ENCODE measurements at regions not wholly inside any gene's neighbourhood (a gene's known extent, or its start where the extent isn't known, plus 50 kb on each side); places are given as distances from the start of the nearest gene placed in this dataset.

DNA sequence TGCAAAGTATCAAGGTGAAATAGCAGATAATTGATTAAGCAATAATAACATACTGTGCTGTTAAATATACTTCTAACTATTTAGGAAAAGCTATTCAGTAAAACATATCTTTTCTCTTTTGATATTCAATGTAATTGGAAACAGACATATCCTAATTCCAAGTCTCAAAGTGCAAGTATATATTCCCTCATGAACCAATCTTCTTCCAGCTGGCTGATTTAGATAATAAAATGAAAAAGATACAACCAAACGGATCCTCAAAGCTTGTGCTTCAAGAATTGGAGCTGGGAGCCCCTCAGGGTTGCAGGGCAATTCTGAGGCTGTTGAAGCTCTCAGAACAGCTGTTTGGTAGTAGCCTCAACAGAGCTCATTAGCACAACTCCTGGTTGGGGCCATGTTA is 236.6 kb downstream of the ZIC1 start:
- TF ChIP-seq POLR2A (IDR thresholded peaks at IDR 0.05; ENCODE audit: low read depth, low read length), result no peak
- TF ChIP-seq POLR2AphosphoS5 (IDR thresholded peaks at IDR 0.05; ENCODE audit: low read depth, low read length), result no peak
